22Rv1 (cell line): ENCODE measurements at regions not wholly inside any gene's neighbourhood (a gene's known extent, or its start where the extent isn't known, plus 50 kb on each side); places are given as distances from the start of the nearest gene placed in this dataset.

ENCODE experiments used
- CTCF ChIP-seq: fragments of 450-650 bp; IDR thresholded peaks from 2 replicates; pipeline ENCODE4 v1.5.1; 2017; ENCODE audit warnings: mild to moderate bottlenecking
- ZFX ChIP-seq: fragments of 450-650 bp; IDR thresholded peaks from 2 replicates; pipeline ENCODE4 v1.6.1; 2017; ENCODE audit warnings: antibody characterized with exemption, borderline replicate concordance

- TF ChIP-seq CTCF (no peak), ZFX (no peak)
Measured at GRCh38 chr2:191760655-191761262, 82.8 kb downstream of the NABP1 start.
